ENCODE measurements at regions not wholly inside any gene's neighbourhood (a gene's known extent, or its start where the extent isn't known, plus 50 kb on each side); places are given as distances from the start of the nearest gene placed in this dataset.

DNA sequence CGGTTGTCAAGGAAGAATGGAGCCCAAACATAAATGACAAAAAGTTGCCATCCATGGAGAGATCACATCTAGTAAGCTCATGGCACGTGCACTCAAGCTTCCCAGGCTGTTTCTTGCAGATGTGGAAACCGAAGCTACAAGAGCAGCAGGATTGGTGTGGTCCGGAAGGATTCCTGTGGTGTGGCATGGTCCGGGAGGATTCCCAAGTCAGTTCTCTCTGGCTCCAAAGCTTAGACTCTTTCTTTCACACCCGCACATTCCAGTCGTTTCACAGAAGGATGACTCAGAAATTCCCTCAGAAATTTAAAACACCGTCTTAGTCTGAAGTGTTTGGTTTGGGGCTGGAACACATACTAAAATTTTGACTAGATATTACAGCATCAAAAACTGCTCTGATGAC, 78.0 kb upstream of the DRD2 start (continued):
- TF ChIP-seq, protein P1, sequence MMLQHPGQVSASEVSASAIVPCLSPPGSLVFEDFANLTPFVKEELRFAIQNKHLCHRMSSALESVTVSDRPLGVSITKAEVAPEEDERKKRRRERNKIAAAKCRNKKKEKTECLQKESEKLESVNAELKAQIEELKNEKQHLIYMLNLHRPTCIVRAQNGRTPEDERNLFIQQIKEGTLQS (IDR thresholded peaks at IDR 0.05; ENCODE audit: borderline replicate concordance, extremely low read depth, low read depth, low read length): no peak
- TF ChIP-seq TBL1XR1 (IDR thresholded peaks at IDR 0.05; ENCODE audit: low read depth, low read length) (no peak), GATAD2B (conservative IDR thresholded peaks at IDR 0.05; ENCODE audit: low read depth) (no peak)
- TF ChIP-seq, protein P2, sequence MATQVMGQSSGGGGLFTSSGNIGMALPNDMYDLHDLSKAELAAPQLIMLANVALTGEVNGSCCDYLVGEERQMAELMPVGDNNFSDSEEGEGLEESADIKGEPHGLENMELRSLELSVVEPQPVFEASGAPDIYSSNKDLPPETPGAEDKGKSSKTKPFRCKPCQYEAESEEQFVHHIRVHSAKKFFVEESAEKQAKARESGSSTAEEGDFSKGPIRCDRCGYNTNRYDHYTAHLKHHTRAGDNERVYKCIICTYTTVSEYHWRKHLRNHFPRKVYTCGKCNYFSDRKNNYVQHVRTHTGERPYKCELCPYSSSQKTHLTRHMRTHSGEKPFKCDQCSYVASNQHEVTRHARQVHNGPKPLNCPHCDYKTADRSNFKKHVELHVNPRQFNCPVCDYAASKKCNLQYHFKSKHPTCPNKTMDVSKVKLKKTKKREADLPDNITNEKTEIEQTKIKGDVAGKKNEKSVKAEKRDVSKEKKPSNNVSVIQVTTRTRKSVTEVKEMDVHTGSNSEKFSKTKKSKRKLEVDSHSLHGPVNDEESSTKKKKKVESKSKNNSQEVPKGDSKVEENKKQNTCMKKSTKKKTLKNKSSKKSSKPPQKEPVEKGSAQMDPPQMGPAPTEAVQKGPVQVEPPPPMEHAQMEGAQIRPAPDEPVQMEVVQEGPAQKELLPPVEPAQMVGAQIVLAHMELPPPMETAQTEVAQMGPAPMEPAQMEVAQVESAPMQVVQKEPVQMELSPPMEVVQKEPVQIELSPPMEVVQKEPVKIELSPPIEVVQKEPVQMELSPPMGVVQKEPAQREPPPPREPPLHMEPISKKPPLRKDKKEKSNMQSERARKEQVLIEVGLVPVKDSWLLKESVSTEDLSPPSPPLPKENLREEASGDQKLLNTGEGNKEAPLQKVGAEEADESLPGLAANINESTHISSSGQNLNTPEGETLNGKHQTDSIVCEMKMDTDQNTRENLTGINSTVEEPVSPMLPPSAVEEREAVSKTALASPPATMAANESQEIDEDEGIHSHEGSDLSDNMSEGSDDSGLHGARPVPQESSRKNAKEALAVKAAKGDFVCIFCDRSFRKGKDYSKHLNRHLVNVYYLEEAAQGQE (IDR thresholded peaks at IDR 0.05; ENCODE audit: low read depth, low read length): no peak

DNA sequence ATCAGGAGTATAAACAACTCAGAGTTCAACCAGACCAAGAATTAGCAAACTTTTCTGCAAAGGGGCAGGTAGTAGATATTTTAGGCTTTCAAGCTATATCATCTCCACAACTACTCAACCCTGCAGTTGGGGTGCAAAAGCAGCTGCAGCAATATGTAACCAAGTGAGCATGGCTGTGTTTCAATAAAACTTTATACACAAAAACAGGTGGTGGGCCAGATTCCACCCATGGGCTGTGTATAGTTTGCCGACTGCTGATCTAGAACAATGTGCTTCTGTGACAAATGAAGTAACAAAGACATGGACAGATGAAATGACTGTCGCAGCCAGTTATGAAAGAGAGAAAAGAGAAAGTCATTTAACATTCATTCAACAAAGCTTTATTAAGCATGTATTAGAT, 77.1 kb upstream of the DRD2 start:
- H3K27ac ChIP-seq (ENCODE audit: control insufficient read depth, insufficient read depth): no peak overlapping the region
- ATAC-seq (no peak), FAIRE-seq (no peak), DNase-seq (ENCODE audit: low read depth, low spot score) (no peak)
- no peaks in the 10 kb centered on the region; a peak in 2 of 4 replicates for H3K27me3 ChIP-seq (replicated peaks in 1 of 2; ENCODE audit: control insufficient read depth in 2 of 2, insufficient read depth in 2 of 2, low read length in 1 of 2)
- no peaks in the 10 kb centered on the region for H3K79me2 ChIP-seq (ENCODE audit: control insufficient read depth, insufficient read depth, low read length)
- TF ChIP-seq, protein P3, sequence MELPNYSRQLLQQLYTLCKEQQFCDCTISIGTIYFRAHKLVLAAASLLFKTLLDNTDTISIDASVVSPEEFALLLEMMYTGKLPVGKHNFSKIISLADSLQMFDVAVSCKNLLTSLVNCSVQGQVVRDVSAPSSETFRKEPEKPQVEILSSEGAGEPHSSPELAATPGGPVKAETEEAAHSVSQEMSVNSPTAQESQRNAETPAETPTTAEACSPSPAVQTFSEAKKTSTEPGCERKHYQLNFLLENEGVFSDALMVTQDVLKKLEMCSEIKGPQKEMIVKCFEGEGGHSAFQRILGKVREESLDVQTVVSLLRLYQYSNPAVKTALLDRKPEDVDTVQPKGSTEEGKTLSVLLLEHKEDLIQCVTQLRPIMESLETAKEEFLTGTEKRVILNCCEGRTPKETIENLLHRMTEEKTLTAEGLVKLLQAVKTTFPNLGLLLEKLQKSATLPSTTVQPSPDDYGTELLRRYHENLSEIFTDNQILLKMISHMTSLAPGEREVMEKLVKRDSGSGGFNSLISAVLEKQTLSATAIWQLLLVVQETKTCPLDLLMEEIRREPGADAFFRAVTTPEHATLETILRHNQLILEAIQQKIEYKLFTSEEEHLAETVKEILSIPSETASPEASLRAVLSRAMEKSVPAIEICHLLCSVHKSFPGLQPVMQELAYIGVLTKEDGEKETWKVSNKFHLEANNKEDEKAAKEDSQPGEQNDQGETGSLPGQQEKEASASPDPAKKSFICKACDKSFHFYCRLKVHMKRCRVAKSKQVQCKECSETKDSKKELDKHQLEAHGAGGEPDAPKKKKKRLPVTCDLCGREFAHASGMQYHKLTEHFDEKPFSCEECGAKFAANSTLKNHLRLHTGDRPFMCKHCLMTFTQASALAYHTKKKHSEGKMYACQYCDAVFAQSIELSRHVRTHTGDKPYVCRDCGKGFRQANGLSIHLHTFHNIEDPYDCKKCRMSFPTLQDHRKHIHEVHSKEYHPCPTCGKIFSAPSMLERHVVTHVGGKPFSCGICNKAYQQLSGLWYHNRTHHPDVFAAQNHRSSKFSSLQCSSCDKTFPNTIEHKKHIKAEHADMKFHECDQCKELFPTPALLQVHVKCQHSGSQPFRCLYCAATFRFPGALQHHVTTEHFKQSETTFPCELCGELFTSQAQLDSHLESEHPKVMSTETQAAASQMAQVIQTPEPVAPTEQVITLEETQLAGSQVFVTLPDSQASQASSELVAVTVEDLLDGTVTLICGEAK (IDR thresholded peaks at IDR 0.05; ENCODE audit: borderline replicate concordance): peak; percentile 51
- no peak for TF ChIP-seq LARP7 (IDR thresholded peaks at IDR 0.05)
- no peak for TF ChIP-seq PAX8 (IDR thresholded peaks at IDR 0.05)
- TF ChIP-seq RB1 (IDR thresholded peaks at IDR 0.05; ENCODE audit: borderline replicate concordance): no peak
- no peak for TF ChIP-seq CBFB (IDR thresholded peaks at IDR 0.05; ENCODE audit: low read depth)
- TF ChIP-seq FOXK2 (IDR thresholded peaks at IDR 0.05): no peak
- no peak overlapping the region for H3K4me3 ChIP-seq
- H3K4me2 ChIP-seq (ENCODE audit: control insufficient read depth, insufficient read depth): no peak overlapping the region
- H3K9me3 ChIP-seq (replicated peaks; ENCODE audit: control insufficient read depth, insufficient read depth, low read length): no peaks in the 10 kb centered on the region
- H3K4me1 ChIP-seq (ENCODE audit: control insufficient read depth, insufficient read depth, low read length): no peaks in the 10 kb centered on the region
- SMC1A ChIA-PET (ENCODE audit: uncharacterized antibody, unreplicated experiment): interaction anchor here (0.5 kb wide), 1 partner anchor 23 kb away, joined by 3 read pairs; no protein-coding TSS in a partner anchor
- no peaks in the 10 kb centered on the region for H4K20me1 ChIP-seq (ENCODE audit: control insufficient read depth, insufficient read depth)
- CTCF ChIA-PET: interaction anchor here (1.7 kb wide), 1 partner anchor 19 kb away, joined by 4 read pairs; no protein-coding TSS in a partner anchor
- BruUV-seq (replicated peaks): no TSS peak
- in situ Hi-C loops (cut with MboI) (no loop called here), intact Hi-C loops (cut with micrococcal nuclease; ENCODE audit: unreplicated experiment) (no loop called here)
- no peak overlapping the region for H2AFZ ChIP-seq (ENCODE audit: control insufficient read depth, low read depth, low read length)
- POLR2A ChIA-PET: no interaction called here
- no peak overlapping the region for H3K9ac ChIP-seq (ENCODE audit: control insufficient read depth, insufficient read depth, low read length)
- RAD21 ChIA-PET (ENCODE audit: unreplicated experiment): no interaction called here
- no peaks in the 10 kb centered on the region for H3K36me3 ChIP-seq (ENCODE audit: control insufficient read depth in 2 of 2, insufficient read depth in 2 of 2, low read length in 1 of 2)
- 13% methylated on average over 2 of the region's 2 CpGs for WGBS (ENCODE audit: insufficient coverage, insufficient replicate concordance, low lambda C conversion rate, missing lambda C conversion rate)
